ENCODE measurements at regions not wholly inside any gene's neighbourhood (a gene's known extent, or its start where the extent isn't known, plus 50 kb on each side); places are given as distances from the start of the nearest gene placed in this dataset.
"Not testable (repeated sequence)": the region's sequence is repeated elsewhere in the genome, so short reads cannot be mapped to it uniquely, and the experiment has no call there.

- no peak for DNase-seq
These were observed 128.2 kb upstream of the RASEF start for GRCh38 chr9:83191154-83191553.

- not testable (repeated sequence) for DNase-seq
These were observed 126.1 kb upstream of the RASEF start for GRCh38 chr9:83189026-83189425.

DNA sequence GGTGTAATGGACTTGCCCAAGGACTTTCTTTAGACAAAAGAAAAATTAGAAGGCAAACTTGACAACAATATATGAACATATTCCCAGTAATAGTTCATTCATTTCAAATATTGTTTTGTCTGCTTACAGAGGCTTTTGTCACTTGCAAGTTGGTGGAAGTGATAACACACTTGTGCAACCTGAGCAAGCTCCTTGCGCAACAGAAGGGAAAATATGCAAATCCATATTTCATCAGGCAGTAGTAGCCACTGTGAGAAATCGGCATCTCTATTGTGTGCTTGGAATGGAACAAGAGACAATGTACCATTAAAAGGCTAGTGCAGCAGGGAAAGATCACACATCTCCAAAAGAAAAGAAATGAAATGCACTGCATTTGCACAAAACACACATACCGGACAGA lies 125.3 kb upstream of the RASEF start:
- DNase-seq = no peak

GRCh38 chr9:83186155-83186737 lies 123.3 kb upstream of the RASEF start:
- DNase-seq = no peak

GRCh38 chr9:83185488-83186154 lies 122.7 kb upstream of the RASEF start:
- no peak for DNase-seq

GRCh38 chr9:83183621-83184020 lies 120.7 kb upstream of the RASEF start:
- DNase-seq = no peak

- DNase-seq = no peak
These were observed 119.1 kb upstream of the RASEF start for GRCh38 chr9:83182071-83182470.

GRCh38 chr9:83178717-83179116 lies 115.8 kb upstream of the RASEF start:
- DNase-seq = no peak

DNA sequence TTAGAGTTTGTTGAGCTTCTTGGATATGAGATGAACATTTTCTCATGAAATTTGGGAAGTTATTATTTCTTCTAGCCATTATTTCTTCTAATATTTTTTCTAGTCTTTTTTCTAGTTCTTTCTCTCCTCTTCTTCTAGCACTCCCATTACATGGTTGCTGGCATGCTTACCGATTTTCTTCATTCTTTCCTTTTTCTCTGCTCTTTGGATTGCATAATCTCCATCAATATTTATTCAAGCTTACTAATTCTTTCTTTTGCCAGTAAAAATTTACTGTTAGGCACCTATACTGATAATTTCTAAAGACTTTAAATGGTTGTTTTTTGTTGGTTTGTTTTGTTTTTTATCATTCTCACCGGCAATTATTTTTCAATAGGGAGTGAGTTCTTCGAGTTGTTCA lies 114.8 kb upstream of the RASEF start:
- no peak for DNase-seq

GRCh38 chr9:83167126-83167525 lies 104.2 kb upstream of the RASEF start:
- DNase-seq = no peak

- DNase-seq = peak; percentile 79
These were observed 103.4 kb upstream of the RASEF start for GRCh38 chr9:83166372-83166771.

DNA sequence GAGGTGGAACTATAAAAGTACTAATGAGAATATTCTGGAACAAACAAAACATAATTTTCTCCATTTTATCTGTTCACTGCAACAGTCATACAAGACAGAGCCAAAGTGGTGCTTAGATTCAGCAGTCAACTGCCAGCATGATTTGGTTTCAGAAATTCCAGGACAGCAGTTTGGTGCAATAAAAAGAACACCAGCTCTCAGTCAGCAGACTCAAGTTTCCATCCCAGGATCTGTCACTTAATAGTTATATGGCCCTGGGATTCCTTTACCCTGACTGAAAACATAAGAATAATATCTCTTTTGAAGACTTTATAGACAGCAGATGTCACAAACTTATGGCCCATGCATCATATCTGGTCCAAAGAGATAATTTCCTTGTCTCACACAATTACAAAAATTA lies 92.8 kb upstream of the RASEF start:
- no peak for DNase-seq

DNA sequence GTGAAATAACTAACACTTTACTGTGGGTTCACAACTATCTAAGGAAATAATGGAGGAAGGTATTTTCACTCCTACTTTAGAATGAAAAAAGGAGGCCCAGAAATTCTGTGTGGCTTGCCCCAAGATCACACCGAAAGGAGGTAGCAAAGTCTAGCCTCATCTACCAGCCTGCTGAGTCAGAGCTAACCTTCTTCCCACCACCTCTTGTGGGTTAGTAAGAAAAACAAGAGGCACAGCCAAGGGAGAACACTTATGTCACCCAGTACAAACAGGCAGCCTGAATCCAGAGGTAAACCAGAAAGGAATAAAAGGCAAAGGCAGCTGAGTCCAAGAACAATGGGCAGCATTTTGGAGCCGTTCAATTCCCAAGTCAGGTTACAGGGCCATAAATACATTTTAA lies 91.9 kb upstream of the RASEF start:
- DNase-seq = no peak

DNA sequence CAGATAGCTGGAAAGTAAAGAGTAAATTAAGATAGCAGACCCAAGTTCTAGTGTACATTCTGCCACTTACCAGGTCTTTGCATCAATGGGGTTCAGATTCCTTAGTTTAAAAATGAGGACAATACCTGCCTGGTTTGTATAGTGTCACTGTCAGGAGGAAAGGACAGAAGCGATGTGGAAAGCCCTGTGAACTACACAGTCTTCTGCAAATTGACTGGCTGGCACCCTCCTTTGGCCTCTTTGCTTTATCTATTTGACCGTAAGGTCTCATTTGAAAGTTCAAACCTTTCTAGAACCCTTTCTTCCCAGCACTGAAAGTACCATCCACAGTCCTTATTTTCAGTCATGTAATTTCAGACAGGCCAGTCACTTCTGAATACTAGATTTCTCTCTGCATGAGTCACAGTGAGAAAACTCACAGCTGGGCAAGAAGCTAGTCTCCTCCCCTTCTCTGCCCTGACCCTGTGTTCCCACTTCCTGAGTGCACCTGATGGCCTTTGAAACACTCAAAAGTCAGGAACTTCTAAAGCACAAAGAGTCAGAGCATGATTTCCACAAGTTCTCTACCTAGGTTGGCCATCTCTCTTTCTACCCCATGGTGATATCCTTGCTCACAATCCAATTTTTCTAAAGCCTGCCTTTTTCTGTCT lies 91.3 kb upstream of the RASEF start:
- DNase-seq = no peak

GRCh38 chr9:83153030-83153429 lies 90.1 kb upstream of the RASEF start:
- DNase-seq = no peak

DNA sequence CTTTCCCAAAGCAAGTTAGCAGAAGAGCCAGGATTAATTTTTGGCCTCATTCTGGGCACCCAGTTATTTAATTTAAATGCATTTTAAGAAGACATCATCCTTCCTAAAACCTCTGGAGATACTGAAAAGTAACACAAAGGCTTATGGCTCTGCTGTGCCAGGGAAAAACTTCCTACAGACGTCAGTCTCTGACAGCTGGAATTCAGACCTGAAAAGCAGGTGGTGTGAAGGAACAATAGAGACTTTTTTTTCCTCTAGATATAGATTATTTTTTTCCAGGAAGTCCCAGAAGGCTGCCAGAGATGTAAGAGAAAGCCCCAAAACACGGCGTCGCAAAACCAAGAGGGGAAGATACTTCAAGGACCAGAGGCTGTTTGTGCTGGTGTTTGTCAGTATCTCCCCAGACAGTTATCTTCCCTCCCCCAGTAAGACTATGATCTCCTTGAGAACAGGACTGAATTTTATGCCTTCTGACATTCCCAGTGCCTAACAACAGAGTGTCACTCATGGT lies 88.7 kb upstream of the RASEF start:
- DNase-seq = no peak

GRCh38 chr9:83147315-83148149 lies 84.6 kb upstream of the RASEF start:
- no peak for DNase-seq

GRCh38 chr9:83146325-83146724 lies 83.4 kb upstream of the RASEF start:
- no peak for DNase-seq

GRCh38 chr9:83144492-83144891 lies 81.5 kb upstream of the RASEF start:
- no peak for DNase-seq

DNA sequence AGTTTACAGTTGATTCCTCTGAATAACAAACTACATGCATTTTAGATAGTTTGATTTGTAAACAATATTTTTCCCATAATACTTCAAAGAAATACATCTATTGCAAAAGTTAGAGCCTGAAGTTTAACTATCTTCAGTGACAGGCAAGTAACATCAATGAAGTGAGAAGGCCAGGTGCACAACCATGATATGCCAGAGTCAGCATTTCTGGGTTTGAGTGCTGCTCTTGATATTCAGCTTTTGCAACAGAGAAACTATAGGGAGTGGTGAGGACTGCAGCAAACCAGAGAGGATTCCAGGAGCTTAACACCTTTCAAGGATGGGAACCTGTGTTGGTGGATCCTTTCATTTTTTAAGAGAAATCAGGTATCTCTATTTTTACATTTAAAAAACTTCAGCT lies 79.4 kb upstream of the RASEF start:
- no peak for DNase-seq

- DNase-seq = no peak
These were observed 78.9 kb upstream of the RASEF start for GRCh38 chr9:83141887-83142286.

- DNase-seq = no peak
These were observed 77.1 kb upstream of the RASEF start for GRCh38 chr9:83140061-83140460.

- DNase-seq = no peak
These were observed 75.6 kb upstream of the RASEF start for GRCh38 chr9:83138422-83139135.
